ENCODE measurements at regions not wholly inside any gene's neighbourhood (a gene's known extent, or its start where the extent isn't known, plus 50 kb on each side); places are given as distances from the start of the nearest gene placed in this dataset.

DNA sequence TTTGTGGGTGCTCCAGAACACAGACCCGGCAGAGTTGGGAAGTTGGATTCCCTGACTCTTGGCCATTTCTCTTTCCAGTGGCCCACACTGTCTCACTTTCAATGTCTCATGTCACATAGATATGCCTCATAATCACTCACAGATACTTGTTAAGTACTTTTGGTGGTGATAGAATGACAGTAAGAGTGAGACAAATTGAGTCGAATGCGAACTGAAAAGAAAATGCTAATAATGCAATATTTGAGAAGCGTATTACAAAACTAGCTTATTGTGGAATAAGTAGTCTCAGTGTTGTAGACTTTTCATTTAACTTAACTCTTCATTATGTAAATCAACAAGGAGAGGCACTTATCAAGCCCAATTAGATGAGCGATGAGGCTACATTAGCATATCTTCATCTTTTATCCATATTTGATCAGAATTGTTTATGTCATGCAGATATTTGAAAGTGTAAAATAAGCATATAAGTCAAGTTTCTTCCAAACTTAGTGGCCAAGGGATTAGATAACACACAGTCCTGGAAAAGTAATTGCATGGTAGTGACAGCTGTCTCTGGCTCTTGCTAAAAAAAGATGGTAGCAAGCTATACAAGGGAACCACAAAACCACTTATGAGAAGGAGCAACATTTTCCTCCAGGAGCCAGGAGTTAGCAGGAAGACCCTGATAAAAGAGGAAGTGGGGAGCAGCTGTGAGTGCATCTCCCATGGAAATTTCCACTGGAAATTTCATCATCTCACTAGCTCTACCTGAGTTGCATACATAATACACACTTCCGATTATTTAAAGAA lies 243.6 kb downstream of the ARRDC4 start:
- DNase-seq: no peak

GRCh38 chr15:98207928-98208327 lies 247.4 kb downstream of the ARRDC4 start:
- DNase-seq: no peak

DNA sequence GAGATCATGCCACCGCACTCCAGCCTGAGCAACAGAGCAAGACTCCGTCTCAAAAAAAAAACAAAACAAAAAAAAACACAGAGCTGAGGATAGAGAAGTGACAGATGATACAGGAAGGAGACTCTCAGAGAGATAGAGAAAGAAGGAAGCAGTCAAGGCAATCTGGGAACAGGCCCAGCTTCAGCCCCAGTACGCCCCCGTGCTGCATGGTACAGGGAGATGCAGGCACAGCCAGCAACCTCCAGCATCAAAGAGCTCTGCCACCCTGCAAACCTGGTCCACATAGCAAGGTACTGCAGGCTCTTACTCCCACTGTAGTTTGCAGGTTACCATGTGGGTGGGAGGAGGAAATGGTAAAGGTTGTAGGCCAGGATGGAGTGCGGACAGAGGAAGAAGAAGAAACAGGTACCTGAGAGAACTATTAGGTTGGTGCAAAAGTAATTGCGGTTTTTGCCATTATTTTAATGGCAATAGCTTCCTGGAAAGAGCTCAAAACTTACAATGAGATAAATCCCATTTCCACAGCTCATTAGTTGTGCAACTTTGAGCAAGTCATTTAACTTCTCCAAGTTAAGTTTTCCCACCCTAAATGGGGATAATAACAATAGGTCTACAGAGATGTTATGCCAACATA lies 253.0 kb downstream of the ARRDC4 start:
- no peak for DNase-seq

DNA sequence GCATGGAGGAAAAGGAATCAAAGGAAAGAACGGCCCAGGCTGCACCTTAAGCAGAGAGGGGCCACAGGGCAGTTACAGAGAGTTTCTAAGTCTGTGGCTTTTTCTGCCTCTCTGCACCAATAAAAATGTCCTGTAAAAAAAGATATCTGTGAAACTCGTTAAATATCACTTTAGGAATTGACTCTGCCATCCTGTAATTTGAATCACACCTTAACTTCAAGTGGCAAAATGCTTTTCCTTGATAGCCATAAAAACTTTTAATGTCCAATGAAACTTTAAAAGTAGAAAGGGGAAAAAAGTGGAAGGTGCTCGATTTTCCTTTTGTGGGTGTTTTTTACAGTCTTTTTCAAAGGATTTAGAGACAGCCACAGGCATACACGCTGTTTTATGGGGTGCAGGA lies 255.7 kb downstream of the ARRDC4 start:
- no peak for DNase-seq

DNA sequence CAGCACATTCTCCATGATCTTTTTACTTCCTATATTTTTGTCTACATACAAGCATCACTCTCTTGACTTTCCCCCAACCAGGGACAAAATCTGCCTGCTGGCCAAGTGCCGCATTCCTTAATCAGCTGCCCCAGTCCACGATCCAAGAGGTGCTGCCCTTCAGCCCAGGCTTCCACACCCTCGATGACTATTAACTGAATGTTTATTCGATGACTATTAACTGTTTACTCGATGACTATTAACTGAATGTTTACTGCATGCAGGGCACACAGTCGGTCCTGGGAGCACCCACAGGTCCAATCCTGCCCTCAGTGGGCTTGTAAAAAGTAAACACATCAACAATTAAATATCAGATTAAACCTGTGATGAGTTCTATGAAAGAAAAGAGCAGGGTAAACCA lies 256.9 kb downstream of the ARRDC4 start:
- DNase-seq: no peak

DNA sequence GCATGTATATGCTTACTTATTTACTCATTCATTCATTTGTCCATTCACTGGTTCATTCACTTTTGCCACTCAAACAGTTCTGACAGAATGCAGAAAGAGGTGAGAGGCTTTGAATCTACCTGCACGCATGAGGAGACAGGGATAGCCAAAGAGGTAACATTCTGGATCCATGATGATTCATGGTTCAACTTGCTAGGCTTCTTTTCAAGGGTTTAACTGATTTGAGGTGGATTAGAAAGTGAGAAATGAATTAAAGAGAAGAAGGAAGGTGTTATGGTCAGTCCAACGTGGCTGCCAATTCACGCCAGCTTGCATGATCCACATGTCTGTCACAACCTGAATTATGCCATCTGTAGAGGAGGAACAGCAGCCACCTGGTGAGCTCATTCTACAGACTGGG lies 260.6 kb downstream of the ARRDC4 start:
- no peak for DNase-seq

DNA sequence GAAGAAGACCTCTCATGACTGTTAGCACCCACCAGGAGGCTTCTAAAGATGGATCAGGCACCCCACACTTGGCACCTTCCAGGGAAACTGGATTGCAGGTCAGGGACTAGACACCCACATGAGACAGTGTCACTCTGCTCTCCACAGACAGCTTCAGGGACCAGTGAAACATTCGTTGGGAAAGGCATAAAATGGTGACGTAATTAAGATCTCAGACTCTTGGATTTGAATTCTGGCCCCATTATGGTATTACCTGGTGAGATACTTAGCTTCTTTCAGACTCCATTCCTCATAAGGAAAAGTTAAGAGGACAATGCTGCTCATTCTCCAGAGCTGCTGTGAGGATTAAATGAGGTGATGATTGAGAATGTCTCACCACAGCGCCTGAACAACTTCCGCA lies 261.1 kb downstream of the ARRDC4 start:
- no peak for DNase-seq

- no peak for DNase-seq
Observed at GRCh38 chr15:98226149-98226548, 265.6 kb downstream of the ARRDC4 start.

GRCh38 chr15:98226578-98226977 lies 266.1 kb downstream of the ARRDC4 start:
- no peak for DNase-seq

- DNase-seq: no peak
Observed at GRCh38 chr15:98228846-98229245, 268.3 kb downstream of the ARRDC4 start.

GRCh38 chr15:98230975-98231374 lies 270.5 kb downstream of the ARRDC4 start:
- no peak for DNase-seq

GRCh38 chr15:98231696-98232440 lies 271.4 kb downstream of the ARRDC4 start:
- no peak for DNase-seq

DNA sequence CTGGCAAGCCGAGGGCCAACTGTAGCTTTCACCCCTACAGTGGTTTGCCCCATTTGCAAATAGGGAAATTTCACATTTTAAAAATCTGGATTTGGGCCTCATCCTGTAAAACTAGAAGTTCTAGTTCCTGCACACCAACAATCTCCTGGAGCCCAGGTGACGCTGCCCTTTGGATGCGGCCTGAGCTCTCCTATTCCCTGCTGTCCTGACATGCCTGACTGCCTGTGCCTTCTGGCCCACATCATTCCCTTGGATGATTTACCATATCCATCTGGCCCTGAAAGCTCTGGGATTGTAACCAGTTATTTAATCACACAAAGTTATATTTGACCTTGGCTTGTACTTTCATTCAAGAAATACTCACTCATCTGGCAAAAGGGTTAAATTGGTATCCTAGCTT lies 272.3 kb downstream of the ARRDC4 start:
- DNase-seq: no peak

DNA sequence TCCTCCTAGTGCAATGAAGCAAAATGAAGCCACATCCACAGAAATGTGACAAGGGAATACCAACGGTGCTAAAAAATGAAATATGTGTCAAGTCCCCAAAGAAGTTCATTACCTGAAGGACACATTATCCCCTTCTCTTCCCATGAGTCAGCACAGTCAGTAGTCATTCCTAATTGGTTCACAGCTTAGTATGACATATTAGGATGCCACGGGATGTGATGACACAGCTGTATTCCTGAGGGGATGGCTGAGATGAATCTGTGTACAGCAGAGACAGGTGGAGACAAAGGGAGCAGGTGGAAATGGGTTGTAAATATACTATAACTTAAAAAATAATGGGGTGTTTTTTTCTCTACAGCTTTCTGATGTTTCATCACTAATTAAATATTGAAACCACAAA lies 273.4 kb downstream of the ARRDC4 start:
- no peak for DNase-seq

DNA sequence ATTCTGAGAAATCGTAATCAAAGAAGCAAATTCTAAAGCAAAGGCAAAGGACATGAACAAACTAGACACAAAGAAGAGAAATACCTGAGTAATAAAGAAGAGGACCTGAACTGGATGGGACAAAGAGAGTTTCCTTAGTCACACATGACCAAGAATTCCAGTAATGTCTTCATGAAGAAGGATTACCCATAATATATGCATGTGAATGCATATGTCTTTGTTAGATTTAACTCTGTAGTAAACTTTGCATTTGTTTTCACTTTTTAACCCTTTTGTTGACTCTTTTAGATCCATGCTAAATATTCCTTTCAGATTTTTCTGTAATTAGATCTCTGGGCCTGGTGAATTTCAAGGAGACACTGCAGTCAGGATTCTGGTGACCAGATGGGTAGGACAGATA lies 279.8 kb downstream of the ARRDC4 start:
- no peak for DNase-seq

- no peak for DNase-seq
Observed at GRCh38 chr15:98241032-98241554, 280.6 kb downstream of the ARRDC4 start.

GRCh38 chr15:98257290-98257689 lies 296.8 kb downstream of the ARRDC4 start:
- no peak for DNase-seq

GRCh38 chr15:98263787-98264186 lies 303.3 kb downstream of the ARRDC4 start:
- DNase-seq: no peak

DNA sequence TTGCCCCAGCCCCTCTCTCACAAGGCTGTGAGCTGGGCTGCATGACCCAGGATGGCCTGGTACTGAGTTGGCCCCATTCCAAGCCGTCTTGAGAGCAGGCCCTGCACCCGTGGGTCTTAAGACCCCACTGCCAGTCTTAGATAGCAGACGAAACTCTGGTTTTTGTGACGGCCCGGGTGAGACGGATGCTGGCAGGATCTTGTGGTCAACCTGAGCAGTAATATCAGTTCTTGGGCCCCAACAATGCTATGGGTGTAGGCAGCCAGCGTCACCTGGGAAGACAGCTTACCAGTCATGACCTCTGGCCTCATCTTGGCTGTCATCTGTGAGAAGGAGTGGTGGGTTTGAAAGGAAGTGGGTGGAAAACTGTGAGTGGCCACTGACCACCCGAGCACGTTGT lies 305.8 kb downstream of the ARRDC4 start:
- no peak for DNase-seq

DNA sequence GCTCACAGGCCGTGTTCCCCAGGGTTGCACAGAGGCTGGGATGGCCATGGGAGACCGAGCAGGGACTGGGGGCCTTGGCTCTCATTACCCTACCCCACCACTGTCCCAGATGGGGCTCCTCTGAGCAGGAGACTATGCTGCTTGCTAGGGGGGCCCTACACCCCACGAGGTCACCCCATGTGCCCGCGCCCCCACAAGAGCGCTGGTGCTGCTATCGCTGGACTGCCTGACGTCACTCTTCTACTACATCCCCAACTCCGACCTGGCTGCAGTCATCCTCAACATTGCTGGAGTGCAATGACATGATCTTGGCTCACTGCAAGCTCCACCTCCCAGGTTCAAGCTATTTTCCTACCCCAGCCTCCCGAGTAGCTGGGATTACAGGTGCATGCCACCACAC lies 307.7 kb downstream of the ARRDC4 start:
- no peak for DNase-seq

DNA sequence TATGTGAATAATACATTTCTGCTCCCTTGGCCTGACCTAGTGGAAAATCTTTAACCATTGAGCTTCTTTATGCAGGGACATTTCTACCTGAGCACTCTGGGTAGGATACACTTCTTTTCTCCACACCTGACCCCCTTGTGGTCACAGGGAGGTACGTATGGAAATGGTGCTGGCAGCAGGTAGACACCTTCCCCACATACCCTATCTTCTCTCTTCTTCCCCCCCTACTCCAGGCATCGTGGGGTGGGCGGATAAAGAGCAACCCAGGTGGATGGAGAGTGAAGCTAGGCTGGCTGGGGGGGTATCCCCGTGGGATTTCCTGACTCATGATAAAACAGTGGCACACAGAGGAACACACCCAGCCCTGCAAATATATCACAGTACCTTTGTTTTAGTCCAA lies 312.1 kb downstream of the ARRDC4 start:
- DNase-seq: no peak

DNA sequence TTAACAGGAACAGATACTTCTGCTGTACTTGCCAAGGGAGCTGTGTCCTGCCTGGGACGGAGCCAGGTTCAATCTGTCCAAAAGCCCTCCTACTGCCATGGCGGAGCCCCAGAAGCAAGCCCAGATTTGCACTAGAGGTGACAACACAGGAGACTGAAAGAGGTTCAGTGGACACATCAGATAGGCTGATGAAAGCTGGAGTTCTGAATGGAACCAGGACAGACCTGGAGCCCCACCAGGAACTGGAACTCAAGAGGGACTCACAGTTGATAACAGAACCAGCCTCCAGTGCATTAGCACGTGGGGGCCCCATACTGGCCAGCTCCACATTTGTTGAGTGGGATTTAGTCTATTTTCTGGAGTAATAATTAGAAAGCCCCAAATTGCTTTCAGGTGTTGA lies 315.5 kb downstream of the ARRDC4 start:
- no peak for DNase-seq

DNA sequence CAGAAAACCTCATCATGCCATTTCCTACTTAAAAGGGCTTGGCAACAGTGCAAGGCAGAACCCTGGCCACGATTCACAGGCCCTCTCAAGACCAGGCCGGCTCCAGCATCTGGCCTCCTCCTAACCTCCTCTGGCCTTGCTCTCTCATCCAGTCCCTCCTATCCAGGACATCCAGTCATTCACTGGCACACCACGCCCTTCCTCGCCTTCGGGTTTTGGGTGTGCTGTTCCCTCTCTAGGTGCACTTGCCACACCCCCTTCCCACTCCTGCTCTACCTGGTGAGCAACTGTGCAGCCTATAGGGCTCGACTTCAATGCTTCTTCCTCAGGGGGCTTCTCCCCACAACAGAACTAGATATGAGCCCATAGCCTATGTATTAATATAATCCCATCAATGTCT lies 317.1 kb downstream of the ARRDC4 start:
- DNase-seq: no peak
